K562 (cell line): ENCODE measurements at regions not wholly inside any gene's neighbourhood (a gene's known extent, or its start where the extent isn't known, plus 50 kb on each side); places are given as distances from the start of the nearest gene placed in this dataset.

Experiments used
- ATAC-seq: fragments of 200-7000 bp; cut with Tn5 transposase; 3 replicates; pipeline ENCODE4 v1.9.1; 2020; ENCODE audit warnings: moderate library complexity
- BruUV-seq: library from RNA; stranded (reverse); fragments of 400-500 nt; replicated peaks from 2 replicates; lab custom pipeline; 2021; lab: Mats Ljungman, UMichigan
- CTCF ChIA-PET: fragments of 300-600 bp; formaldehyde crosslinking; extraction: SDS; loops from one replicate; lab custom pipeline; 2021; ENCODE audit warnings: low intra/inter-chr PET ratio; lab: Yijun Ruan, JAX
- POLR2A ChIA-PET: fragments of 300-600, 350-650 bp; sonication (Branson Sonifier 250); formaldehyde crosslinking; extraction: SDS; loops from one replicate; lab custom pipeline; 2021; ENCODE audit warnings: antibody characterized with exemption, inconsistent platforms; lab: Yijun Ruan, JAX
- DNase-seq, 4 experiments: peaks; one replicate each; pipeline versions ENCODE4 v3.0.0 to v3.0.0-alpha.2; 2011 to 2018; ENCODE audit warnings: low spot score in 3 of 4, mixed read lengths in 3 of 4; ENCODE audit errors: extremely low read depth in 1 of 4
- FAIRE-seq: peaks from 2 replicates; lab custom pipeline; 2011; peaks lifted over from hg19 to GRCh38; lab: Jason Lieb, UNC
- H2AFZ ChIP-seq: 2 replicates; pipeline ENCODE4 v1.6.0; 2011; ENCODE audit warnings: low read depth, low read length, control low read depth, inconsistent platforms
- H3K27ac ChIP-seq: fragments of 200-600 bp; 3 replicates; pipeline ENCODE4 v1.8.0; 2011; ENCODE audit warnings: low read depth, mild to moderate bottlenecking, control low read depth, inconsistent platforms, low read length, moderate library complexity, mixed read lengths; ENCODE audit errors: extremely low read depth
- H3K27me3 ChIP-seq, 2 experiments: fragments of 300-600 bp in 1 of 2; 2 replicates in 1 of 2; 3 replicates in 1 of 2; pipeline versions ENCODE4 v1.6.0 to v1.8.0; 2011; ENCODE audit warnings: inconsistent platforms in 2 of 2, low read length in 2 of 2, mild to moderate bottlenecking in 1 of 2, mixed read lengths in 1 of 2, moderate library complexity in 1 of 2; ENCODE audit not compliant: control insufficient read depth in 2 of 2, insufficient read depth in 2 of 2
- H3K36me3 ChIP-seq: fragments of 300-600 bp; 3 replicates; pipeline ENCODE4 v1.8.0; 2011; ENCODE audit warnings: mild to moderate bottlenecking, low read length, inconsistent platforms; ENCODE audit not compliant: control insufficient read depth, insufficient read depth
- H3K4me1 ChIP-seq, 2 experiments: fragments of 200-600 bp in 1 of 2; replicated peaks in 1 of 2; 2 replicates in 1 of 2; 3 replicates in 1 of 2; pipeline versions ENCODE4 v1.5.1 to v1.8.0; 2011; ENCODE audit warnings: inconsistent platforms in 2 of 2, low read length in 2 of 2, mild to moderate bottlenecking in 1 of 2, mixed read lengths in 1 of 2, moderate library complexity in 1 of 2; ENCODE audit not compliant: control insufficient read depth in 2 of 2, insufficient read depth in 2 of 2
- H3K4me2 ChIP-seq: 2 replicates; pipeline ENCODE4 v1.6.1; 2011; ENCODE audit warnings: low read length, control low read depth, inconsistent platforms, mixed read lengths; ENCODE audit not compliant: insufficient read depth
- H3K4me3 ChIP-seq: fragments of 200-600 bp; sonication (generic), shearing (Covaris generic); 2 replicates; pipeline ENCODE4 v1.5.1; 2016; ENCODE audit warnings: control low read depth, inconsistent platforms
- H3K79me2 ChIP-seq: fragments of 200-600 bp; 3 replicates; pipeline ENCODE4 v1.8.0; 2011; ENCODE audit warnings: low read length, inconsistent platforms; ENCODE audit not compliant: control insufficient read depth, insufficient read depth
- H3K9ac ChIP-seq, 2 experiments: 2 replicates each; pipeline versions ENCODE4 v1.6.0 to v1.6.1; 2011; ENCODE audit warnings: low read depth in 2 of 2, low read length in 2 of 2, control low read depth in 1 of 2, inconsistent platforms in 1 of 2, mild to moderate bottlenecking in 1 of 2, mixed read lengths in 1 of 2; ENCODE audit not compliant: insufficient read depth in 1 of 2
- H3K9me1 ChIP-seq: one replicate; pipeline ENCODE4 v1.6.0; 2011; ENCODE audit warnings: inconsistent platforms, mild to moderate bottlenecking, low read length, moderate library complexity; ENCODE audit not compliant: control insufficient read depth, insufficient read depth
- H3K9me3 ChIP-seq: replicated peaks from 2 replicates; pipeline ENCODE4 v1.5.1; 2011; ENCODE audit warnings: low read depth, low read length, inconsistent platforms; ENCODE audit not compliant: control insufficient read depth, insufficient read depth
- H4K20me1 ChIP-seq: replicated peaks from 2 replicates; pipeline ENCODE4 v1.6.1; 2011; ENCODE audit warnings: low read length, inconsistent platforms, mixed read lengths; ENCODE audit not compliant: control insufficient read depth, insufficient read depth
- GABPB1 ChIP-seq: sonication (generic); formaldehyde crosslinking; IDR thresholded peaks from 2 replicates; pipeline ENCODE4 v1.8.0; 2022; ENCODE audit warnings: mild to moderate bottlenecking, missing genetic modification reagents
- HDGF ChIP-seq: fragments of 450-650 bp; IDR thresholded peaks from 2 replicates; pipeline ENCODE4 v1.6.1; 2016
- JUN ChIP-seq, 2 experiments: sonication (generic) in 1 of 2; formaldehyde crosslinking in 1 of 2; IDR thresholded peaks; 2 replicates each; pipeline versions ENCODE4 v1.6.1 to v1.8.0; 2012 to 2022; ENCODE audit warnings: borderline replicate concordance in 2 of 2, mild to moderate bottlenecking in 2 of 2, improper control_type of control experiment in 1 of 2, low read depth in 1 of 2, low read length in 1 of 2, missing genetic modification reagents in 1 of 2
- MECOM ChIP-seq: fragments of 250-450 bp; sonication (Bioruptor Pico); IDR thresholded peaks from 2 replicates; pipeline ENCODE4 v1.8.0; 2022; ENCODE audit warnings: inconsistent platforms
- MTA3 ChIP-seq: fragments of 450-650 bp; formaldehyde crosslinking; IDR thresholded peaks from 2 replicates; pipeline ENCODE4 v1.6.1; 2017; ENCODE audit warnings: mild to moderate bottlenecking, borderline replicate concordance
- NELFE ChIP-seq: IDR thresholded peaks from 2 replicates; pipeline ENCODE4 v1.6.1; 2011; ENCODE audit warnings: mild to moderate bottlenecking; ENCODE audit not compliant: insufficient read depth, insufficient read length
- POLR3G ChIP-seq: IDR thresholded peaks from 2 replicates; pipeline ENCODE4 v1.6.1; 2011; ENCODE audit not compliant: insufficient read length, insufficient replicate concordance; ENCODE audit errors: extremely low read depth
- RBM17 ChIP-seq: fragments of 200-400 bp; formaldehyde crosslinking; IDR thresholded peaks from 2 replicates; pipeline ENCODE4 v1.6.1; 2017; ENCODE audit warnings: low read depth, mild to moderate bottlenecking, low read length, borderline replicate concordance
- SAFB2 ChIP-seq: fragments of 200-400 bp; formaldehyde crosslinking; IDR thresholded peaks from 2 replicates; pipeline ENCODE4 v1.6.1; 2018; ENCODE audit warnings: borderline replicate concordance, low read length, low read depth, moderate library complexity; ENCODE audit not compliant: severe bottlenecking
- SREBF2 ChIP-seq: sonication (generic); formaldehyde crosslinking; IDR thresholded peaks from 2 replicates; pipeline ENCODE4 v1.4.0; 2020; ENCODE audit warnings: mild to moderate bottlenecking, missing genetic modification reagents
- TSC22D4 ChIP-seq: fragments of 450-650 bp; IDR thresholded peaks from 2 replicates; pipeline ENCODE4 v1.6.1; 2016; ENCODE audit warnings: missing genetic modification characterization, missing biosample characterization, control low read depth
- ZNF668 ChIP-seq: fragments of 250-450 bp; sonication (Bioruptor Pico); IDR thresholded peaks from 2 replicates; pipeline ENCODE4 v1.8.0; 2022; ENCODE audit warnings: mild to moderate bottlenecking, inconsistent platforms
- WGBS: fragments of 100-300 bp; shearing (Covaris generic); methylation state at CpG from one replicate; pipeline ENCODE4 v1.1.6; 2016; ENCODE audit warnings: low coverage, mixed read lengths; ENCODE audit not compliant: insufficient coverage; ENCODE audit errors: missing lambda C conversion rate; 5-methylcytosine and 5-hydroxymethylcytosine counted together
- in situ Hi-C: fragments of 300-500 bp; cut with MboI; formaldehyde crosslinking; loops from 4 replicates; pipeline ENCODE4 v1.15.0; 2018; ENCODE audit warnings: inconsistent platforms, mixed read lengths
- intact Hi-C: fragments of 100-400 bp; cut with micrococcal nuclease; formaldehyde crosslinking; loops from 2 replicates; pipeline ENCODE4 v1.14.2; 2022
- TF ChIP-seq, protein P1 (sequence below): fragments of 450-650 bp; IDR thresholded peaks from 2 replicates; pipeline ENCODE4 v1.6.1; 2017; ENCODE audit warnings: mild to moderate bottlenecking, moderate library complexity
- TF ChIP-seq, protein P2 (sequence below): fragments of 250-450 bp; sonication (Bioruptor Pico); IDR thresholded peaks from 2 replicates; pipeline ENCODE4 v1.9.0; 2021; ENCODE audit warnings: mild to moderate bottlenecking, inconsistent platforms
- TF ChIP-seq, protein P3 (sequence below): fragments of 250-450 bp; sonication (Bioruptor Pico); IDR thresholded peaks from 2 replicates; pipeline ENCODE4 v1.8.0; 2021; ENCODE audit warnings: mild to moderate bottlenecking, moderate library complexity

DNA sequence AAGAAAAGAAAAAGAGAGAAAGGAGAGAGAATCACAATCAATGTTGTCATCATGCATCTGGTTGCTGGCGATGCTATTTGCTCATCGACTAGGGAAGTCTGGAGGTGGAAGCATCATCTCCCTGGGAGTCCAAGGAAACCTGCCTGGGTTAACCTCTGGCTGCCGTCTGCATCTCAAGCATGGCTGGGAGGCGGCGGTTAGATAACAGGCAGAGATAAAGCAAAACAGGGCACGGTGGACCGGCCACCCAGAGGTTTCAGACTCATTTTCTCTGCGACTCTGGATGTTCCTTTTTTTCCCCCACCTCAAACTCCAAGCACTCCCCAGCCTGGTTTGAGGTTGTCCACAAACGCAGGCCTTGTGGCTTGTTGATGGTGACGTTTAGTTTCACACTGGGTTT is 161.2 kb downstream of the ENGASE start (continued):
- TF ChIP-seq, protein P1, sequence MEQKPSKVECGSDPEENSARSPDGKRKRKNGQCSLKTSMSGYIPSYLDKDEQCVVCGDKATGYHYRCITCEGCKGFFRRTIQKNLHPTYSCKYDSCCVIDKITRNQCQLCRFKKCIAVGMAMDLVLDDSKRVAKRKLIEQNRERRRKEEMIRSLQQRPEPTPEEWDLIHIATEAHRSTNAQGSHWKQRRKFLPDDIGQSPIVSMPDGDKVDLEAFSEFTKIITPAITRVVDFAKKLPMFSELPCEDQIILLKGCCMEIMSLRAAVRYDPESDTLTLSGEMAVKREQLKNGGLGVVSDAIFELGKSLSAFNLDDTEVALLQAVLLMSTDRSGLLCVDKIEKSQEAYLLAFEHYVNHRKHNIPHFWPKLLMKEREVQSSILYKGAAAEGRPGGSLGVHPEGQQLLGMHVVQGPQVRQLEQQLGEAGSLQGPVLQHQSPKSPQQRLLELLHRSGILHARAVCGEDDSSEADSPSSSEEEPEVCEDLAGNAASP = no peak

DNA sequence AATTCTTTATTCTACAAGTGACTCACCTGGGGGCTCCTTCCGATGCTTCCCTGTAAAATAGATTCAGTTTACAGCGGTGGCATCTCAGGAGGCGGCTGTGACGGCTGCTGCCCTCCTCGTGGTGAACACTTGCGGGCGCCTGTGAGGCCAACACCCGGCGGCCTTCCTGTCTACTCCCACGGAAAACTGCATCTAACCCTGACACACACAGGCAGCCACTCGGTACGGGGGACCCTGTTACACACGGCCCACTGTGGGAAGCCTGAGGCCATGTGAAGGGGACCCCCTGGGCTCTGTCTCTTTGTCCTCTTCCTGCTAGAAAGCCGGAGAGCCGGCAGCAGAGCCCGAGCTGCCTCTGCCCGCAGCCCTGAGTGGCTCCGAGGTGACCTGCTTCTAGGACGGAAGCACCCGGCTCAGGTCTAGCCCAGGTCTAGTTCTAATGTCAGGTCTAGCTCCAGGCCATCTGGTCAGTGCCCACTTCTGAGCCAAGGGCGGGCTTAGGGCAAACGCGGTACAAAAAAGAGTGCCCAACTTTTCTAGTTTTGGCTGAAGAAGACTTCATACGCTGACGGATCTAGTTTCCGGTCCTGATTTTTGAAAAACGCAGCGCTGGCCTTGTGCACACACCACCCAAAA is 159.4 kb downstream of the ENGASE start:
- ChIA-PET POLR2A (interaction anchor here (0.6 kb wide), 1 partner anchor 1310 kb away, joined by 3 read pairs; no protein-coding TSS in a partner anchor), CTCF (no interaction called here)
- no peak overlapping the region for H3K4me3 ChIP-seq
- ATAC-seq = no peak
- H3K9me1 ChIP-seq = no peaks in the 10 kb centered on the region
- DNase-seq = no peak
- H3K36me3 ChIP-seq = no peaks in the 10 kb centered on the region
- no peaks in the 10 kb centered on the region for H3K4me1 ChIP-seq
- BruUV-seq = no TSS peak
- H3K9ac ChIP-seq = no peak overlapping the region
- intact Hi-C loops (no loop called here), in situ Hi-C loops (no loop called here)
- H2AFZ ChIP-seq = no peak overlapping the region
- TF ChIP-seq JUN (IDR thresholded peaks at IDR 0.05; ENCODE audit: borderline replicate concordance, low read depth, low read length) (no peak), JUN (CRISPR knock-in tag; IDR thresholded peaks at IDR 0.05; ENCODE audit: borderline replicate concordance) (no peak), MECOM (no peak), TSC22D4 (tag) (no peak), POLR3G (no peak), SAFB2 (no peak), NELFE (no peak), SREBF2 (CRISPR knock-in tag) (no peak), RBM17 (no peak), GABPB1 (no peak), MTA3 (no peak), ZNF668 (CRISPR knock-in tag) (no peak), HDGF (no peak)
- TF ChIP-seq, protein P2, sequence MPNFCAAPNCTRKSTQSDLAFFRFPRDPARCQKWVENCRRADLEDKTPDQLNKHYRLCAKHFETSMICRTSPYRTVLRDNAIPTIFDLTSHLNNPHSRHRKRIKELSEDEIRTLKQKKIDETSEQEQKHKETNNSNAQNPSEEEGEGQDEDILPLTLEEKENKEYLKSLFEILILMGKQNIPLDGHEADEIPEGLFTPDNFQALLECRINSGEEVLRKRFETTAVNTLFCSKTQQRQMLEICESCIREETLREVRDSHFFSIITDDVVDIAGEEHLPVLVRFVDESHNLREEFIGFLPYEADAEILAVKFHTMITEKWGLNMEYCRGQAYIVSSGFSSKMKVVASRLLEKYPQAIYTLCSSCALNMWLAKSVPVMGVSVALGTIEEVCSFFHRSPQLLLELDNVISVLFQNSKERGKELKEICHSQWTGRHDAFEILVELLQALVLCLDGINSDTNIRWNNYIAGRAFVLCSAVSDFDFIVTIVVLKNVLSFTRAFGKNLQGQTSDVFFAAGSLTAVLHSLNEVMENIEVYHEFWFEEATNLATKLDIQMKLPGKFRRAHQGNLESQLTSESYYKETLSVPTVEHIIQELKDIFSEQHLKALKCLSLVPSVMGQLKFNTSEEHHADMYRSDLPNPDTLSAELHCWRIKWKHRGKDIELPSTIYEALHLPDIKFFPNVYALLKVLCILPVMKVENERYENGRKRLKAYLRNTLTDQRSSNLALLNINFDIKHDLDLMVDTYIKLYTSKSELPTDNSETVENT (CRISPR knock-in tag) = no peak
- TF ChIP-seq, protein P3, sequence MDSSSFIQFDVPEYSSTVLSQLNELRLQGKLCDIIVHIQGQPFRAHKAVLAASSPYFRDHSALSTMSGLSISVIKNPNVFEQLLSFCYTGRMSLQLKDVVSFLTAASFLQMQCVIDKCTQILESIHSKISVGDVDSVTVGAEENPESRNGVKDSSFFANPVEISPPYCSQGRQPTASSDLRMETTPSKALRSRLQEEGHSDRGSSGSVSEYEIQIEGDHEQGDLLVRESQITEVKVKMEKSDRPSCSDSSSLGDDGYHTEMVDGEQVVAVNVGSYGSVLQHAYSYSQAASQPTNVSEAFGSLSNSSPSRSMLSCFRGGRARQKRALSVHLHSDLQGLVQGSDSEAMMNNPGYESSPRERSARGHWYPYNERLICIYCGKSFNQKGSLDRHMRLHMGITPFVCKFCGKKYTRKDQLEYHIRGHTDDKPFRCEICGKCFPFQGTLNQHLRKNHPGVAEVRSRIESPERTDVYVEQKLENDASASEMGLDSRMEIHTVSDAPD (CRISPR knock-in tag) = no peak
- H3K79me2 ChIP-seq = no peaks in the 10 kb centered on the region
- WGBS = 7% methylated on average over 24 of the region's 28 CpGs
- H3K4me2 ChIP-seq = no peak overlapping the region
- peaks cover 24 to 55% of the 10 kb centered on the region in 2 experiments for H3K27me3 ChIP-seq
- FAIRE-seq = no peak
- H3K27ac ChIP-seq = no peak overlapping the region
- H3K9me3 ChIP-seq = no peaks in the 10 kb centered on the region
- no peaks in the 10 kb centered on the region for H4K20me1 ChIP-seq
